Nephron progenitor cell (in vitro differentiated cells): ENCODE measurements at regions not wholly inside any gene's neighbourhood (a gene's known extent, or its start where the extent isn't known, plus 50 kb on each side); places are given as distances from the start of the nearest gene placed in this dataset.
"Not testable (repeated sequence)": the region's sequence is repeated elsewhere in the genome, so short reads cannot be mapped to it uniquely, and the experiment has no call there.

Experiments
- DNase-seq: peaks from one replicate; pipeline ENCODE4 v3.0.0; 2021
- H3K27ac Mint-ChIP-seq: 2 replicates; pipeline ENCODE4 v1.8.0; 2021; ENCODE audit warnings: mild to moderate bottlenecking, moderate library complexity, mixed read lengths
- H3K27me3 Mint-ChIP-seq: 2 replicates; pipeline ENCODE4 v1.8.0; 2021; ENCODE audit warnings: mild to moderate bottlenecking, low read depth, mixed read lengths; ENCODE audit not compliant: poor library complexity
- H3K36me3 Mint-ChIP-seq: 2 replicates; pipeline ENCODE4 v1.8.0; 2021; ENCODE audit warnings: low read depth, mixed read lengths
- H3K4me1 Mint-ChIP-seq: 2 replicates; pipeline ENCODE4 v1.8.0; 2021; ENCODE audit warnings: mixed read lengths
- H3K4me3 Mint-ChIP-seq: 2 replicates; pipeline ENCODE4 v1.8.0; 2021; ENCODE audit warnings: mild to moderate bottlenecking, moderate library complexity, mixed read lengths
- H3K9me3 Mint-ChIP-seq: 2 replicates; pipeline ENCODE4 v1.8.0; 2021; ENCODE audit warnings: mild to moderate bottlenecking, moderate library complexity, mixed read lengths
- CTCF ChIP-seq: fragments of 200-600 bp; sonication (generic); IDR thresholded peaks from 2 replicates; pipeline ENCODE4 v1.5.0; 2021; ENCODE audit warnings: antibody characterized with exemption

DNA sequence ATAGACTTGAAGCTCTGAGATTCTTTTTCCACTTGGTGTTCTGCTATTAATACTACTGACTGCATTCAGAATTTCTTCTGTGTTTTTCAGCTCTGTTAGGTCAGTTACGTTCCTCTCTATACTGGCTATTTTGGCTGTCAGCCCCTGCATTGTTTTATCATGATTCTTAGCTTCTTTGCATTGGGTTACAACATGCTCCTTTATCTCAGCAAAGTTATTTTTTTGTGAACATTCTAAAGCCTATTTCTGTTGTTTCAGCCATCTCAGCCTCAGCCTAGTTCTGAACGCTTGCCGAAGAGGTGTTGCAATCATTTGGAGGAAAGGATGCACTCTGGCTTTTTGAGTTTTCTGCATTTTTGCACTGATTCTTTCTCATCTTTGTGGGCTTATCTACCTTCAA is 201.5 kb upstream of the GNAI1 start:
- DNase-seq, result no peak

GRCh38 chr7:79930604-79931003 is 204.0 kb upstream of the GNAI1 start:
- Mint-ChIP-seq H3K36me3 (no peaks in the 10 kb centered on the region), H3K27ac (no peak overlapping the region), H3K27me3 (no peaks in the 10 kb centered on the region), H3K4me1 (no peaks in the 10 kb centered on the region), H3K4me3 (no peak overlapping the region), H3K9me3 (no peaks in the 10 kb centered on the region)
- no peak for DNase-seq
- TF ChIP-seq CTCF, result no peak

More for the DNA sequence above, 201.5 kb upstream of the GNAI1 start:
- peaks cover 4% of the 10 kb centered on the region for H3K9me3 Mint-ChIP-seq
- no peak for TF ChIP-seq CTCF
- H3K4me3 Mint-ChIP-seq, result no peak overlapping the region
- no peak overlapping the region for H3K27ac Mint-ChIP-seq
- no peaks in the 10 kb centered on the region for H3K27me3 Mint-ChIP-seq
- no peaks in the 10 kb centered on the region for H3K36me3 Mint-ChIP-seq
- no peaks in the 10 kb centered on the region for H3K4me1 Mint-ChIP-seq

DNA sequence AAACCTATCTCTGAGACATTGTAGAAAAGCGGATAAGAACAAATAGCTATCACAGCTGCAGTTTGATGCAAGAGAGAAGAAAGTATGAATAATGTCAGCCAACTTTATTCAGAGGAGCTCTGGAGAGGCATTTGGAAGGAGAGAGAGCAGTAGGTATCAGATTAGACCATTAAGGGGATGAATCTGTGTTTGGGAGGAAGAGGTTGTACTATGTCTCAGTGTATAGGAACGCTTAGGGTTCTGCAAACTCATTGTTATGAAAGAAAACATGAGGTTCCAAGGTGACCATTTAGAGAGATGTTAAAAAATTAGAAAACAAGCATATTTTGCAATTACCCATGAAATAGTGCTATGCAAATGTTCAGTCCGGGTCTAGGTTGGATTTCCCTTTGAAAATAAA is 207.5 kb upstream of the GNAI1 start:
- Mint-ChIP-seq H3K27ac (no peak overlapping the region), H3K9me3 (no peaks in the 10 kb centered on the region), H3K4me1 (no peaks in the 10 kb centered on the region), H3K36me3 (no peaks in the 10 kb centered on the region), H3K27me3 (peaks cover 4% of the 10 kb centered on the region), H3K4me3 (no peak overlapping the region)
- TF ChIP-seq CTCF, result no peak
- no peak for DNase-seq

DNA sequence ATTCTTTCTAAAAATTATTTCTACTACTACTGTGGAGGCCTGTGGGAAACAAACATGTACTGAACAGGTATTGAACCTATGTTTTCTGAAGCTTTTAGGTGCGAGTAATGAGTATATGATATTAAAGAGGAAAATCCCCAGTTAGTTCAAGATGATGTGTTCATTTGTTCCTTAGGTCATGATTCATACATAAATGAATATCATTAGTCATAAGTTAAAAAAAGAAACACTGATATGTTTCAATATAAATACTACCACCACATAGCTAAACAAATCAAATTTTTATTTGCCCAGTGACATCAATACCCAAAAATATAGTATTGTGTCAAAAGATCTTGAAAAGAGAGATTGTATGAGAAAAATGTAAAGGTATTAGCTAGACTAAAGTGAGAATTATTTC is 210.7 kb upstream of the GNAI1 start:
- no peaks in the 10 kb centered on the region for H3K9me3 Mint-ChIP-seq

GRCh38 chr7:79922894-79923293 is 211.7 kb upstream of the GNAI1 start:
- no peak overlapping the region for H3K27ac Mint-ChIP-seq
- DNase-seq, result no peak
- H3K4me1 Mint-ChIP-seq, result no peaks in the 10 kb centered on the region
- no peaks in the 10 kb centered on the region for H3K9me3 Mint-ChIP-seq
- no peaks in the 10 kb centered on the region for H3K36me3 Mint-ChIP-seq
- TF ChIP-seq CTCF, result no peak
- H3K27me3 Mint-ChIP-seq, result peaks cover 4% of the 10 kb centered on the region
- no peak overlapping the region for H3K4me3 Mint-ChIP-seq

More for the DNA sequence above, 210.7 kb upstream of the GNAI1 start:
- H3K36me3 Mint-ChIP-seq, result no peaks in the 10 kb centered on the region
- H3K4me3 Mint-ChIP-seq, result no peak overlapping the region
- no peaks in the 10 kb centered on the region for H3K4me1 Mint-ChIP-seq
- peaks cover 4% of the 10 kb centered on the region for H3K27me3 Mint-ChIP-seq
- TF ChIP-seq CTCF, result no peak
- H3K27ac Mint-ChIP-seq, result no peak overlapping the region
- no peak for DNase-seq

GRCh38 chr7:79921976-79922375 is 212.7 kb upstream of the GNAI1 start:
- H3K4me1 Mint-ChIP-seq, result no peaks in the 10 kb centered on the region
- H3K4me3 Mint-ChIP-seq, result no peak overlapping the region
- DNase-seq, result no peak
- no peaks in the 10 kb centered on the region for H3K36me3 Mint-ChIP-seq
- H3K9me3 Mint-ChIP-seq, result no peaks in the 10 kb centered on the region
- H3K27me3 Mint-ChIP-seq, result peaks cover 4% of the 10 kb centered on the region
- H3K27ac Mint-ChIP-seq, result no peak overlapping the region
- no peak for TF ChIP-seq CTCF

DNA sequence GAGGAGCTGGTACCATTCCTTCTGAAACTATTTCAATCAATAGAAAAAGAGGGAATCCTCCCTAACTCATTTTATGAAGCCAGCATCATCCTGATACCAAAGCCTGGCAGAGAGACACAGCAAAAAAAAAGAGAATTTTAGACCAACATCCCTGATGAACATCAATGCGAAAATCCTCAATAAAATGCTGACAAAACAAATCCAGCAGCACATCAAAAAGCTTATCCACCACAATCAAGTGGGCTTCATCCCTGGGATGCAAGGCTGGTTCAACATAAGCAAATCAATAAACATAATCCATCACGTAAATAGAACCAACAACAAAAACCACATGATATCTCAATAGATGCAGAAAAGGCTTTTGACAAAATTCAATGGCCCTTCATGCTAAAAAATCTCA is 216.0 kb upstream of the GNAI1 start:
- H3K4me3 Mint-ChIP-seq, DNase-seq, H3K4me1 Mint-ChIP-seq, H3K36me3 Mint-ChIP-seq, H3K27me3 Mint-ChIP-seq, H3K27ac Mint-ChIP-seq: not testable (repeated sequence)
- H3K9me3 Mint-ChIP-seq, result peaks cover 12% of the 10 kb centered on the region

DNA sequence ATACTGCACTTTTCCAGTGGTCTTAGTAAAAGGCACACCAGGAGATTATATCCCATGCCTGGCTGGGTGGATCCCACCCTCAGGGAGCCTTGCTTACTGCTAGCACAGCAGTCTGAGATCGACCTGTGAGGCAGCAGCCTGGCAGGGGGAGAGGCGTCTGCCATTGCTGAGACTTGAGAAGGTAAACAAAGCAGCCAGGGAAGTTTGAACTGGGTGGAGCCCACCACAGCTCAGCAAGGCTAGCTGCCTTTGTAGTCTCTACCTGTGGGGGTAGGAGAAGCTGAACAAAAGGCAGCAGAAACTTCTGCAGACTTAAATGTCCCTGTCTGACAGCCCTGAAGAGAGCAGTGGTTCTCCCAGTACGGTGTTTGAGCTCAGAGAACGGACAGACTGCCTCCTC is 219.3 kb upstream of the GNAI1 start:
- not testable (repeated sequence) for H3K27ac Mint-ChIP-seq, H3K4me1 Mint-ChIP-seq, H3K4me3 Mint-ChIP-seq, H3K36me3 Mint-ChIP-seq, DNase-seq, H3K27me3 Mint-ChIP-seq
- H3K9me3 Mint-ChIP-seq, result peaks cover 12% of the 10 kb centered on the region
